ENCODE measurements at regions not wholly inside any gene's neighbourhood (a gene's known extent, or its start where the extent isn't known, plus 50 kb on each side); places are given as distances from the start of the nearest gene placed in this dataset.

- no peak for TF ChIP-seq REST (IDR thresholded peaks at IDR 0.05; ENCODE audit: borderline replicate concordance in 1 of 2, low read depth in 1 of 2, low read length in 2 of 2)
- TF ChIP-seq SUZ12 (IDR thresholded peaks at IDR 0.05; ENCODE audit: low read depth, low read length), result no peak
- no peak for TF ChIP-seq IRF9 (CRISPR knock-in tag; IDR thresholded peaks at IDR 0.05; ENCODE audit: borderline replicate concordance)
- no peak for TF ChIP-seq RAD21 (CRISPR knock-in tag; IDR thresholded peaks at IDR 0.05)
- no peak for TF ChIP-seq POLR2AphosphoS5 (IDR thresholded peaks at IDR 0.05; ENCODE audit: low read depth, low read length)
- TF ChIP-seq CTCF (CRISPR knock-in tag; IDR thresholded peaks at IDR 0.05), result no peak
- no peak for TF ChIP-seq ZMYM2 (CRISPR knock-in tag; IDR thresholded peaks at IDR 0.05)
- TF ChIP-seq ZKSCAN5 (CRISPR knock-in tag; IDR thresholded peaks at IDR 0.05), result no peak
- no peak for TF ChIP-seq TAF1 (CRISPR knock-in tag; IDR thresholded peaks at IDR 0.05)
- no peak for TF ChIP-seq EP300 (IDR thresholded peaks at IDR 0.05; ENCODE audit: low read depth in 2 of 2, low read length in 2 of 2)
- no peak for TF ChIP-seq EP300 (CRISPR knock-in tag; IDR thresholded peaks at IDR 0.05; ENCODE audit: borderline replicate concordance)
- TF ChIP-seq ZBTB2 (CRISPR knock-in tag; IDR thresholded peaks at IDR 0.05; ENCODE audit: low read depth), result no peak
- no peak for TF ChIP-seq ZNF441 (CRISPR knock-in tag; IDR thresholded peaks at IDR 0.05; ENCODE audit: borderline replicate concordance)
- no peak for TF ChIP-seq RAD51 (IDR thresholded peaks at IDR 0.05; ENCODE audit: borderline replicate concordance)
Observed at GRCh38 chr5:158619083-158619788, 480.5 kb downstream of the EBF1 start.
